SW480 (cell line): ENCODE measurements at regions not wholly inside any gene's neighbourhood (a gene's known extent, or its start where the extent isn't known, plus 50 kb on each side); places are given as distances from the start of the nearest gene placed in this dataset.
A peak's percentile ranks its signal among the peaks of the same experiment; 100 is the strongest.
"Not testable (repeated sequence)": the region's sequence is repeated elsewhere in the genome, so short reads cannot be mapped to it uniquely, and the experiment has no call there.

ENCODE experiments used
- DNase-seq: peaks from one replicate; pipeline ENCODE4 v3.0.0-alpha.2; 2016; ENCODE audit warnings: low spot score

- no peak for DNase-seq
Measured at GRCh38 chr13:70275841-70276240, 167.6 kb upstream of the KLHL1 start.

- DNase-seq: no peak
Measured at GRCh38 chr13:70255406-70255991, 147.2 kb upstream of the KLHL1 start.

- DNase-seq: peak; percentile 12
Measured at GRCh38 chr13:70253834-70254233, 145.6 kb upstream of the KLHL1 start.

GRCh38 chr13:70253411-70253810 is 145.2 kb upstream of the KLHL1 start:
- DNase-seq: no peak

- DNase-seq: peak; percentile 6
Measured at GRCh38 chr13:70249332-70250064, 141.2 kb upstream of the KLHL1 start.

GRCh38 chr13:70237131-70237530 is 128.9 kb upstream of the KLHL1 start:
- DNase-seq: no peak

GRCh38 chr13:70235565-70235964 is 127.3 kb upstream of the KLHL1 start:
- no peak for DNase-seq

GRCh38 chr13:70223911-70224310 is 115.7 kb upstream of the KLHL1 start:
- DNase-seq: no peak

- DNase-seq: no peak
Measured at GRCh38 chr13:70222926-70223325, 114.7 kb upstream of the KLHL1 start.

GRCh38 chr13:70218618-70219017 is 110.4 kb upstream of the KLHL1 start:
- DNase-seq: no peak

GRCh38 chr13:70208968-70209367 is 100.7 kb upstream of the KLHL1 start:
- not testable (repeated sequence) for DNase-seq

- no peak for DNase-seq
Measured at GRCh38 chr13:70206671-70207070, 98.4 kb upstream of the KLHL1 start.

- DNase-seq: no peak
Measured at GRCh38 chr13:70203661-70204229, 95.5 kb upstream of the KLHL1 start.

- no peak for DNase-seq
Measured at GRCh38 chr13:70191034-70191433, 82.8 kb upstream of the KLHL1 start.

- no peak for DNase-seq
Measured at GRCh38 chr13:70189981-70190380, 81.7 kb upstream of the KLHL1 start.

GRCh38 chr13:70188567-70188966 is 80.3 kb upstream of the KLHL1 start:
- DNase-seq: no peak

- DNase-seq: no peak
Measured at GRCh38 chr13:70183041-70183440, 74.8 kb upstream of the KLHL1 start.
